ENCODE measurements at regions not wholly inside any gene's neighbourhood (a gene's known extent, or its start where the extent isn't known, plus 50 kb on each side); places are given as distances from the start of the nearest gene placed in this dataset.

DNA sequence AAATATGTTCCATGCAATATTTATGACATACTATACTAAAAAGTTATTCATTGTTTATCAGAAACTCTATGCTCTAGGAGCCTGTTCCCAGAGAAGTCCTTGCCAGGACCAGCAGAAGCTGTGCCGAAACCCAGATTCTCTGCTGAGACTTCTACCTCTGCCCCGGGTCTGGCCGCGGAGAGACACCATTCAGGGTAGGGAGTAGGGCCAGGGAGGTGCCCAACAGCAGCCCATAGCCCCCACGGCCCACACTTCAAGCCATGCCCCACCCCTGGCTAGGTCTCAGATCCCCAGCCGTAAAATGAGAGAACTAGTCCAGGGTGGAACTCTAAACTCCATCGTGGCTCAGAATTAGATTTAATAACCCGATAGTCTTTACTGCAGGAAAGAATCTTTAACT is 102.9 kb downstream of the ZFP36L2 start:
- Histone ChIP-seq H3K4me3 (replicated peaks in 1 of 3; ENCODE audit: insufficient read depth in 1 of 3, low read depth in 1 of 3, low read length in 3 of 3) (no peak overlapping the region), H3K27ac (ENCODE audit: insufficient read depth, low read depth, low read length) (no peak overlapping the region), H2AFZ (ENCODE audit: low read depth, low read length) (no peak overlapping the region), H3K4me2 (ENCODE audit: insufficient read depth, low read length) (no peak overlapping the region), H3K36me3 (ENCODE audit: control insufficient read depth in 2 of 2, extremely low read depth in 1 of 2, insufficient read depth in 2 of 2, low read length in 2 of 2) (no peaks in the 10 kb centered on the region), H3K9me1 (replicated peaks; ENCODE audit: control insufficient read depth, extremely low read depth, insufficient read depth, low read length) (no peaks in the 10 kb centered on the region), H3K9me3 (replicated peaks; ENCODE audit: control insufficient read depth, insufficient read depth, low read length) (no peaks in the 10 kb centered on the region), H3K9ac (replicated peaks; ENCODE audit: extremely low read depth, insufficient read depth, low read length) (no peak overlapping the region), H4K20me1 (replicated peaks; ENCODE audit: control insufficient read depth, extremely low read depth, insufficient read depth, low read length) (no peaks in the 10 kb centered on the region), H3K4me1 (ENCODE audit: control insufficient read depth, extremely low read depth, insufficient read depth, low read length) (no peaks in the 10 kb centered on the region), H3K79me2 (ENCODE audit: control insufficient read depth, insufficient read depth, low read length) (no peaks in the 10 kb centered on the region), H3K27me3 (ENCODE audit: control insufficient read depth in 2 of 2, insufficient read depth in 2 of 2, low read length in 2 of 2) (no peaks in the 10 kb centered on the region)
- DNase-seq (ENCODE audit: low read depth, low spot score) (no peak), FAIRE-seq (no peak)
- no peak for TF ChIP-seq MYC (IDR thresholded peaks at IDR 0.05; ENCODE audit: low read depth, low read length)
- no peak for TF ChIP-seq FOS (IDR thresholded peaks at IDR 0.05; ENCODE audit: borderline replicate concordance, insufficient read depth, low read length)
- TF ChIP-seq POLR2AphosphoS5 (IDR thresholded peaks at IDR 0.05; ENCODE audit: insufficient read depth, low read depth, low read length) = no peak
- TF ChIP-seq EZH2 (IDR thresholded peaks at IDR 0.05; ENCODE audit: borderline replicate concordance, low read depth, low read length, severe bottlenecking) = no peak
- TF ChIP-seq GATA2 (IDR thresholded peaks at IDR 0.05; ENCODE audit: insufficient read depth, insufficient read length, low read depth, low read length) = no peak
- TF ChIP-seq JUN (IDR thresholded peaks at IDR 0.05; ENCODE audit: borderline replicate concordance, insufficient read depth, insufficient read length, low read depth) = no peak
- TF ChIP-seq CTCF (IDR thresholded peaks at IDR 0.05; ENCODE audit: extremely low read depth in 1 of 2, insufficient read depth in 1 of 2, low read depth in 1 of 2, low read length in 2 of 2) = no peak
- TF ChIP-seq POLR2A (IDR thresholded peaks at IDR 0.05; ENCODE audit: low read depth, low read length) = no peak
- no peak for TF ChIP-seq MAX (IDR thresholded peaks at IDR 0.05; ENCODE audit: insufficient read depth, insufficient read length)
- POLR2A ChIA-PET = no interaction called here
- dilution Hi-C loops (cut with MboI; ENCODE audit: extremely low pct_ligation_motif_present, low sequenced_read_pairs) = no loop called here
- intact Hi-C loops (cut with micrococcal nuclease) = no loop called here
- BruUV-seq (replicated peaks) = no TSS peak
- CTCF ChIA-PET = no interaction called here

All from endothelial cell of umbilical vein (primary cell).